ENCODE measurements at regions not wholly inside any gene's neighbourhood (a gene's known extent, or its start where the extent isn't known, plus 50 kb on each side); places are given as distances from the start of the nearest gene placed in this dataset.

- H3K4me3 ChIP-seq (replicated peaks in 1 of 2; ENCODE audit: low read depth in 2 of 2, low read length in 2 of 2) = no peak overlapping the region
- TF ChIP-seq CTCF (IDR thresholded peaks at IDR 0.05; ENCODE audit: low read depth, low read length) = no peak
- no peak for DNase-seq (ENCODE audit: low read depth in 2 of 2)
Measured at GRCh38 chr3:64398476-64398875, 173.2 kb upstream of the PRICKLE2 start.

GRCh38 chr3:64398006-64398405, 172.7 kb upstream of the PRICKLE2 start:
- TF ChIP-seq CTCF (IDR thresholded peaks at IDR 0.05; ENCODE audit: low read depth, low read length) = no peak
- no peak for DNase-seq (ENCODE audit: low read depth in 2 of 2)
- H3K4me3 ChIP-seq (replicated peaks in 1 of 2; ENCODE audit: low read depth in 2 of 2, low read length in 2 of 2) = no peak overlapping the region

GRCh38 chr3:64397573-64397972, 172.3 kb upstream of the PRICKLE2 start:
- DNase-seq (ENCODE audit: low read depth in 2 of 2) = no peak
- TF ChIP-seq CTCF (IDR thresholded peaks at IDR 0.05; ENCODE audit: low read depth, low read length) = no peak
- H3K4me3 ChIP-seq (replicated peaks in 1 of 2; ENCODE audit: low read depth in 2 of 2, low read length in 2 of 2) = no peak overlapping the region

GRCh38 chr3:64395490-64395889, 170.2 kb upstream of the PRICKLE2 start:
- H3K4me3 ChIP-seq (replicated peaks in 1 of 2; ENCODE audit: low read depth in 2 of 2, low read length in 2 of 2) = no peak overlapping the region
- DNase-seq (ENCODE audit: low read depth in 2 of 2) = no peak
- TF ChIP-seq CTCF (IDR thresholded peaks at IDR 0.05; ENCODE audit: low read depth, low read length) = no peak

GRCh38 chr3:64393193-64393592, 167.9 kb upstream of the PRICKLE2 start:
- no peak overlapping the region for H3K4me3 ChIP-seq (replicated peaks in 1 of 2; ENCODE audit: low read depth in 2 of 2, low read length in 2 of 2)
- no peak for TF ChIP-seq CTCF (IDR thresholded peaks at IDR 0.05; ENCODE audit: low read depth, low read length)
- no peak for DNase-seq (ENCODE audit: low read depth in 2 of 2)

- no peak overlapping the region for H3K4me3 ChIP-seq (replicated peaks in 1 of 2; ENCODE audit: low read depth in 2 of 2, low read length in 2 of 2)
- TF ChIP-seq CTCF (IDR thresholded peaks at IDR 0.05; ENCODE audit: low read depth, low read length) = no peak
- DNase-seq (ENCODE audit: low read depth in 2 of 2) = no peak
Measured at GRCh38 chr3:64392001-64392400, 166.7 kb upstream of the PRICKLE2 start.

- no peak overlapping the region for H3K4me3 ChIP-seq (replicated peaks in 1 of 2; ENCODE audit: low read depth in 2 of 2, low read length in 2 of 2)
- no peak for DNase-seq (ENCODE audit: low read depth in 2 of 2)
Measured at GRCh38 chr3:64390893-64391292, 165.6 kb upstream of the PRICKLE2 start.

More at GRCh38 chr3:64390893-64391292, 165.6 kb upstream of the PRICKLE2 start:
- TF ChIP-seq CTCF (IDR thresholded peaks at IDR 0.05; ENCODE audit: low read depth, low read length) = no peak
